ENCODE measurements at regions not wholly inside any gene's neighbourhood (a gene's known extent, or its start where the extent isn't known, plus 50 kb on each side); places are given as distances from the start of the nearest gene placed in this dataset.

GRCh38 chr10:56975513-56975912, 614.5 kb upstream of the ZWINT start:
- TF ChIP-seq, protein P1, sequence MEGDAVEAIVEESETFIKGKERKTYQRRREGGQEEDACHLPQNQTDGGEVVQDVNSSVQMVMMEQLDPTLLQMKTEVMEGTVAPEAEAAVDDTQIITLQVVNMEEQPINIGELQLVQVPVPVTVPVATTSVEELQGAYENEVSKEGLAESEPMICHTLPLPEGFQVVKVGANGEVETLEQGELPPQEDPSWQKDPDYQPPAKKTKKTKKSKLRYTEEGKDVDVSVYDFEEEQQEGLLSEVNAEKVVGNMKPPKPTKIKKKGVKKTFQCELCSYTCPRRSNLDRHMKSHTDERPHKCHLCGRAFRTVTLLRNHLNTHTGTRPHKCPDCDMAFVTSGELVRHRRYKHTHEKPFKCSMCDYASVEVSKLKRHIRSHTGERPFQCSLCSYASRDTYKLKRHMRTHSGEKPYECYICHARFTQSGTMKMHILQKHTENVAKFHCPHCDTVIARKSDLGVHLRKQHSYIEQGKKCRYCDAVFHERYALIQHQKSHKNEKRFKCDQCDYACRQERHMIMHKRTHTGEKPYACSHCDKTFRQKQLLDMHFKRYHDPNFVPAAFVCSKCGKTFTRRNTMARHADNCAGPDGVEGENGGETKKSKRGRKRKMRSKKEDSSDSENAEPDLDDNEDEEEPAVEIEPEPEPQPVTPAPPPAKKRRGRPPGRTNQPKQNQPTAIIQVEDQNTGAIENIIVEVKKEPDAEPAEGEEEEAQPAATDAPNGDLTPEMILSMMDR (conservative IDR thresholded peaks at IDR 0.05; ENCODE audit: low read depth, low read length) = no peak
- no peak for DNase-seq (ENCODE audit: low read depth)
- no peak overlapping the region for H3K4me3 ChIP-seq (ENCODE audit: low read depth, low read length)

DNA sequence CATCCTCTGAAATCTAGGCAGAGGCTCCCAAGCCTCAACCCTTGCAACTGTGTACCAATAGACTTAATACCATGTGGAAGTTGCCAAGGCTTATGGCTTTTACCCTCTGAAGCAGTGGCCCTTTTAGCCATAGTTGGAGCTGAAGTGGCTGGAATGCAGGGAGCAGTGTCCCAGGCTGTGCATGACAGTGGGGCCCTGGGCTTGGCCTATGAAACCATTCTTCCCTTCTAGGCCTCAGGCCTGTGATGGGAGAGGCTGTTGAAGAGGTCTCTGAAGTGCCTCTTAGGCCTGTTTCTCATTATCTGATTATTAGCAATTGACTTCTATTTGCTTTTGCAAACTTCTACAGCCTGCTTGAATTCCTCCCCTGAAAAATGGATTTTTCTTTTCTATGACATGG, 612.7 kb upstream of the ZWINT start:
- TF ChIP-seq, protein P1 (conservative IDR thresholded peaks at IDR 0.05; ENCODE audit: low read depth, low read length) = no peak
- no peak overlapping the region for H3K4me3 ChIP-seq (ENCODE audit: low read depth, low read length)
- no peak for DNase-seq (ENCODE audit: low read depth)

DNA sequence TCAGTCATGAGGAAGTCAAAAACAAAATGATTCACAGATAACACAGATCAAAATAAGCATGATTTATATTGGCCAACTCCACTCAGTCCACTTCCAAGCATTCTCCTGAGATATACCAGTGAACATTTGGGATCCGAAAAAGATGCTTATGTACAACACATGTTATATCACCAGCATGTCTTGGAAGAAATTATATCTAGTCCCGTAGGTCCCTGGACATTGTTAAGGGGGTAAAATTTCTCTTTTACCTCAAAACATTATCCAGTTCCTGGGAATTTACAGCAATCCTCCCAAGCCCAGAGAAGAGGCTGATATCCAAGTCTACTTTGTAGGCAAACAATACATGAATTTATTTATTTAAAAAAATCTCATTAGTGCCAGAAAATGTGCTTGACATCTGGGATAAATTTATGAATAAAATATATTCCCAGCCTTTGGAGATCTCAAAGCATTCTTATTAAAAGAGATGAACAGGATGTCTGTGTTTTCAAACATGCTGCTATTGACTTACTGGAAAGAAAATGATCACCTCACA, 582.2 kb upstream of the ZWINT start:
- TF ChIP-seq, protein P1 (conservative IDR thresholded peaks at IDR 0.05; ENCODE audit: low read depth, low read length) = no peak
- no peak overlapping the region for H3K4me3 ChIP-seq (ENCODE audit: low read depth, low read length)
- DNase-seq (ENCODE audit: low read depth) = no peak

GRCh38 chr10:56934515-56934914, 573.5 kb upstream of the ZWINT start:
- TF ChIP-seq, protein P1 (conservative IDR thresholded peaks at IDR 0.05; ENCODE audit: low read depth, low read length) = no peak
- H3K4me3 ChIP-seq (ENCODE audit: low read depth, low read length) = no peak overlapping the region
- no peak for DNase-seq (ENCODE audit: low read depth)

DNA sequence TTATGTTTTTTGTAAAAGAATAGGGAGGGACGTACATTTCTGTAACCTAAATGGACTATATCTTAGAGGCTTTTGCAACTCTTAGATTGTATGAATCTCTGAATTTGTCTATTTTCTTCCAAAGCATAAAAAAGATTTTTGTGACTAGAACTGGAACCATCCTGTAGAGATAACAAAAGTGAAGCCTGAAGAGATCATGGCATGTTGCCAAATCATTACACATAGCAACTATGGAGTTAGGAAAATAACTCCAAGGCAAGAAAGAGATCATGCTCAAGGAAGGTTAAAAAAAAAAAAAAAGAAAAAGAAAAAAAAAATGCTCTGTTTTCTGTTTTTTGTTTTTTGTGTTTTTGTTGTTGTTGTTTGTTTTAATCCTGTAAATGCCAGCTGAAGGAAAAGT, 567.7 kb upstream of the ZWINT start:
- no peak for DNase-seq (ENCODE audit: low read depth)
- TF ChIP-seq, protein P1 (conservative IDR thresholded peaks at IDR 0.05; ENCODE audit: low read depth, low read length) = no peak
- no peak overlapping the region for H3K4me3 ChIP-seq (ENCODE audit: low read depth, low read length)

DNA sequence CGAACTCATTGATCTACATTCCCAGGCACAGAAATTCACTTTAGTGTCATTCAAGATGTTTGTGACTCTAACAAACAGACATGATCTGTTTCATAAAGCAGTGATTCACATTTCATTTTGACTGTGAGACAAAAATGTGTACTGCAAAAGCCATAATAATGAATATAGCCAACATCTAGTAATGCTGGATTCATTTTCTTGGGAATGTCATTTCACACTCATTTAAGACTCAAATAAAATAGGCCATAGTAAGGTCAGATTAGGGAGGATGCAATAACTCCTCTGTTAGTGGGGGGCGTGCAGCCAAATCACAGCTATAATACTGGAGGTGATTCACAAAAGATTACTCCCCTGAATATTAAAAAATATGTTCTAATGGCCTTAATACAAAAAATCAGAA, 566.6 kb upstream of the ZWINT start:
- DNase-seq (ENCODE audit: low read depth) = no peak
- TF ChIP-seq, protein P1 (conservative IDR thresholded peaks at IDR 0.05; ENCODE audit: low read depth, low read length) = no peak
- H3K4me3 ChIP-seq (ENCODE audit: low read depth, low read length) = no peak overlapping the region

DNA sequence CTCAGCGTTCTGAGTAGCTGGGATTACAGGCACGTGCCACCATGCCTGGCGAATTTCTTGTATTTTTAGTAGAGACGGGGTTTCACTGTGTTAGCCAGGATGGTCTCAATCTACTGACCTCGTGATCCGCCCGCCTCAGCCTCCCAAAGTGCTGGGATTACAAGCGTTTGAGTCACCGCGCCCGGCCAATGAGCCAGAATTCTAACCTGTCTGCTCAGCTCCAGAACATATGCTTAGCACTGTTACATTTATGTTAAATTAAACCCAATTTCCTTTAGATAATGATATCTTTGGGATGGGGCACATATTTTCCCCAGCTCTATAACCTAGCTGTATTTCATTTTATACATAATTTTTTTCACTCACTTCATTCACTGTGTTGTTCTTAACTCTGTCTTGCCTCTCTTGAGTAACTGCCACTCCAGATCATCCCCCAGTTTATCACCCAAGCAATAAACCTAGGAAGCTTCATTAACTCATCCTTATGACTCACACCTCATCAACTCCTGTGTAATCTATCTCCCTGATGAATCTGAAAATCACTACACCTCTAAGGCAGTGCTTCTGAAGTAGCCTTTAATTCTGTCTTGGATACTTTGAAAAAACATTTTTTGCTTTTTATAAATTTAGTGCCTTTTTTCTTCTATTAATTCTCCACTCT, 559.7 kb upstream of the ZWINT start:
- TF ChIP-seq, protein P1 (conservative IDR thresholded peaks at IDR 0.05; ENCODE audit: low read depth, low read length) = no peak
- DNase-seq (ENCODE audit: low read depth) = no peak
- no peak overlapping the region for H3K4me3 ChIP-seq (ENCODE audit: low read depth, low read length)

Data from choroid plexus epithelial cell (primary cell).